ENCODE measurements at regions not wholly inside any gene's neighbourhood (a gene's known extent, or its start where the extent isn't known, plus 50 kb on each side); places are given as distances from the start of the nearest gene placed in this dataset.
A peak's percentile ranks its signal among the peaks of the same experiment; 100 is the strongest.

GRCh38 chrX:42530027-42530426 lies 247.9 kb downstream of the PPP1R2C start:
- DNase-seq: peak in 1 of 7 donors; percentile 18
- H3K9me3 ChIP-seq (replicated peaks in 1 of 3): peaks cover 0 to 3% (median 0%) of the 10 kb centered on the region in 3 donors
- H3K4me3 ChIP-seq: no peak overlapping the region
- H3K27ac ChIP-seq: no peak overlapping the region
- WGBS, 4 donors: 55 to 83% (median 65%) methylated on average over 1 of the region's 1 CpG; no CpG with 5 or more reads in 1 of the 4 donors
- H3K36me3 ChIP-seq (replicated peaks in 1 of 2): no peaks in the 10 kb centered on the region
- H3K4me1 ChIP-seq (replicated peaks in 1 of 2): no peaks in the 10 kb centered on the region
- H3K27me3 ChIP-seq: no peaks in the 10 kb centered on the region
- TF ChIP-seq POLR2A (IDR thresholded peaks at IDR 0.05) (no peak), CTCF (IDR thresholded peaks at IDR 0.05) (no peak)
- intact Hi-C loops (cut with DNase I): no loop called here

- DNase-seq: no peak
- no peak overlapping the region for H3K4me3 ChIP-seq
- H3K9me3 ChIP-seq (replicated peaks in 1 of 3): peaks cover 0 to 3% (median 0%) of the 10 kb centered on the region in 3 donors
- H3K4me1 ChIP-seq (replicated peaks in 1 of 2): no peaks in the 10 kb centered on the region
- H3K27me3 ChIP-seq: no peaks in the 10 kb centered on the region
- H3K36me3 ChIP-seq (replicated peaks in 1 of 2): no peaks in the 10 kb centered on the region
- no peak for TF ChIP-seq CTCF (IDR thresholded peaks at IDR 0.05)
- 73 to 100% (median 87%) methylated on average over 1 of the region's 1 CpG for WGBS, 4 donors
- intact Hi-C loops (cut with DNase I): no loop called here
- no peak overlapping the region for H3K27ac ChIP-seq
Observed at GRCh38 chrX:42524379-42524778, 253.6 kb downstream of the PPP1R2C start.

- H3K27me3 ChIP-seq: no peaks in the 10 kb centered on the region
- TF ChIP-seq POLR2A (IDR thresholded peaks at IDR 0.05): no peak
- TF ChIP-seq CTCF (IDR thresholded peaks at IDR 0.05): no peak
- peak in 6 of 7 donors; percentile 30 to 52 (median 35) for DNase-seq
Observed at GRCh38 chrX:42519666-42520231, 258.2 kb downstream of the PPP1R2C start.

GRCh38 chrX:42515939-42516338 lies 262.0 kb downstream of the PPP1R2C start:
- Histone ChIP-seq H3K36me3 (replicated peaks in 1 of 2) (no peaks in the 10 kb centered on the region), H3K4me1 (replicated peaks in 1 of 2) (no peaks in the 10 kb centered on the region), H3K4me3 (no peak overlapping the region), H3K9me3 (replicated peaks in 1 of 3) (no peaks in the 10 kb centered on the region), H3K27me3 (no peaks in the 10 kb centered on the region), H3K27ac (no peak overlapping the region)
- intact Hi-C loops (cut with DNase I): no loop called here
- DNase-seq: no peak
- no peak for TF ChIP-seq POLR2A (IDR thresholded peaks at IDR 0.05)
- no peak for TF ChIP-seq CTCF (IDR thresholded peaks at IDR 0.05)
- WGBS, 4 donors: 59 to 73% (median 65%) methylated on average over 1 of the region's 1 CpG

More at GRCh38 chrX:42519666-42520231, 258.2 kb downstream of the PPP1R2C start:
- intact Hi-C loops (cut with DNase I): no loop called here
- WGBS, 4 donors: 76 to 94% (median 88%) methylated on average over 1 of the region's 1 CpG
- no peak overlapping the region for H3K27ac ChIP-seq
- H3K4me3 ChIP-seq: no peak overlapping the region
- H3K9me3 ChIP-seq (replicated peaks in 1 of 3): no peaks in the 10 kb centered on the region
- H3K36me3 ChIP-seq (replicated peaks in 1 of 2): no peaks in the 10 kb centered on the region
- H3K4me1 ChIP-seq (replicated peaks in 1 of 2): no peaks in the 10 kb centered on the region
